GM21390 (cell line): ENCODE measurements at regions not wholly inside any gene's neighbourhood (a gene's known extent, or its start where the extent isn't known, plus 50 kb on each side); places are given as distances from the start of the nearest gene placed in this dataset.
A peak's percentile ranks its signal among the peaks of the same experiment; 100 is the strongest.
"Not testable (repeated sequence)": the region's sequence is repeated elsewhere in the genome, so short reads cannot be mapped to it uniquely, and the experiment has no call there.

Source experiments
- ATAC-seq: cut with Tn5 transposase; IDR thresholded peaks from one replicate; pipeline ENCODE4 v1.9.1; 2021; ENCODE audit not compliant: unreplicated experiment

DNA sequence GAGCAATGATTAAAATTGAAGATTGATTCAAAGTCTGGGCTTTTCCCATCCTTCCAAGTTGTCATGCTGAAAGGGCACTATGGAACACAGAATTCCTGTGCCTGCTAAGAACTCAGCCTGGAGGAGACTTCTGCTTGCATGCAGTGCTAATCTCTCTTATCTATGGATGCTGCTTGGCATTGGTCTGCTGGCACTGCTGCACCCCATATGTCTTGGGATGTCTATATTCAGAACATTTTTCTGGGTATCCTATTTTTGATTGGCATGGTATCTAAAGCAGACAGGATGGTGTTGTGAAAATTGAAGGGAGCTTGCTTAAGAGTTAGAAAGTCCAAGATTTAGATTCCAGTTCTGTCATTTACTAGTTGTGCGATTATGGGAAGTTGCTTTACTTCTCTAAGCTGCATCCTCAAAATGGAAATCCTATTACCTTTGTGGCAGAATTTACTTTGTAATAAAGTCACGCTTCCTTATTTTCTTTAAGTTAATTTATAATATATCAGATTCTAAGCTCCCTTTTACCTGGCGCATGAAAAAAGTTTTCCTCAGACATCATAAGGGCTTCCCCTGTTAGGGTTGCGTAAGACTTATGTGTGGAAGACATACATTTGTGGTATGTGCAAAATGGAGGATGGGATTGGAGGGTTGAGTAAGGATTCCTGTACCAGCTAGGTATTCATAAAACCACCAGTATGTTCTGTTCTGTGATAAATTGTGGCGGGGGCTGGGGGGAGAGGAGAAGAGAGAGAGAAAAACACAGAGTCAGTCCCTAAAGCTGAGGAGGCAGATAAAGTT is 254.0 kb downstream of the DMAC1 start:
- no peak for ATAC-seq

DNA sequence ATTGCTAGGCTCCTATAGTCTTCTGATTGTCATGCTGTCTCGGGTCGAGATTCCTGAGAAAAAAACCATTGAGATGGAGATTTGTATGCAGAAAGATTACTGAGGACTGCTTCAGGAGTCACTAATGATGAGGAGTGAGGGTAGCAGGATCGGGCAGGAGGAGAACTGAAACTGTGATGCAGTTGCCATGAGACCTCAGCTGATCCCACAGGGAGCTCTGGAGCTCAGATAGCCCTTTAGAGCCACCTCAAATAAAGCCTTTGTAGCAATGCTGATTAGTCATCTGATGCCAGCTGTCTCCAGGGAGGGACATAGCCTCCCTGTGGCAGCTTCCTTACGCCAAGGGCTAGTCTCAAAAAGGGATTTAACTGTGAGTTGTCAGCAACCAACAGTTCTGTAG is 256.9 kb downstream of the DMAC1 start:
- no peak for ATAC-seq

DNA sequence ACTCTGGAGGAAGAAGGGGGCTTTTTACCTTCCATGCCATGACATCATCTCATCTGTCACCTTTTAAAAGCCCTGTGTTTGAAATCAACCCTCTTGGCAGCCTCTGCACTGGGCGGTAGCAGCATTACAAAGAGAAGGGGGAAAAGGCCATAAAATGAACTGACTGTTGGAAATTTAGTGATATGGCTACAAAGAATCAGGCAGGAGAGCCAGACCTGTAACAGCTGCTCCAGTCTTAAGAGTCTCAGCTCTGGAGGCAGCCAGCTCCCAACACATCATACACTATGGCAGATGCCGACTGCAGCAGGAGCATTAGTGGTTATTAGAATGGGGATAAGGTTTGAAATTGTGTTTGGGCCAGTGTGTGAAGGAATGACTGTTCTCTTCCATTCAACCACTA is 257.5 kb downstream of the DMAC1 start:
- no peak for ATAC-seq

GRCh38 chr9:7536310-7536939 is 263.2 kb downstream of the DMAC1 start:
- peak; percentile 87 for ATAC-seq

- no peak for ATAC-seq
Measured at GRCh38 chr9:7534211-7534935, 265.2 kb downstream of the DMAC1 start.

DNA sequence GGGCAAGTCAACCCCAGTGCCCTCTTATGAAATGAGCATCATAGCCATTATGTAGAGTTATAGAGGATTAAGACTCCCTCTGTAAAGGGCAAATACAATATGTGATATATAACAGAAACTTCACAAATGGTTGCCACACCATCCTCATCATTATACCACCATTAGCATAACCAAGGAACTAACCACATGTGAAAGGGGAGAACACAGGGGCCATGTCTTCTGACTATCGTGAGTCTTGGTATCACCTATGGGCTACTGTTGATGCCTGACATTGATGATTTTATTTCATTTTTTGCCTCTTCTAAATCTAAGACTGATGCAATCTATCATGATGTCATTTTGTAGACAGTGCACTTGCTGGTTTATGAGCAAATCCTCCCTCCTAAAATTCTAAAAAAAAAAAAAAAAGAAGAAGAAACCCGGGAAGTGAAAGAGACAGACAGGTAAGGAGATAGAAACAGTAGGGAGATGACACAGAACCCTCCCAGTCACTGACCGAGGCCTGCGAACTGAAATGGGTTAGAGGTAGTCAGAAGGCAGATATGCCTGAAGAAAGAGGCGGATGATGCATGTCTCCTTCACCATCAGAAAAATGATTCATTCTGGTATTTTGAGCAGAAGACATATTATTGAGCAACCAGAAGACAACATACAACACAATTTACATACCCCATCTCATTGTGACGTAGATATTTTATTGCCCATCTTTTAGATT is 266.0 kb downstream of the DMAC1 start:
- no peak for ATAC-seq

DNA sequence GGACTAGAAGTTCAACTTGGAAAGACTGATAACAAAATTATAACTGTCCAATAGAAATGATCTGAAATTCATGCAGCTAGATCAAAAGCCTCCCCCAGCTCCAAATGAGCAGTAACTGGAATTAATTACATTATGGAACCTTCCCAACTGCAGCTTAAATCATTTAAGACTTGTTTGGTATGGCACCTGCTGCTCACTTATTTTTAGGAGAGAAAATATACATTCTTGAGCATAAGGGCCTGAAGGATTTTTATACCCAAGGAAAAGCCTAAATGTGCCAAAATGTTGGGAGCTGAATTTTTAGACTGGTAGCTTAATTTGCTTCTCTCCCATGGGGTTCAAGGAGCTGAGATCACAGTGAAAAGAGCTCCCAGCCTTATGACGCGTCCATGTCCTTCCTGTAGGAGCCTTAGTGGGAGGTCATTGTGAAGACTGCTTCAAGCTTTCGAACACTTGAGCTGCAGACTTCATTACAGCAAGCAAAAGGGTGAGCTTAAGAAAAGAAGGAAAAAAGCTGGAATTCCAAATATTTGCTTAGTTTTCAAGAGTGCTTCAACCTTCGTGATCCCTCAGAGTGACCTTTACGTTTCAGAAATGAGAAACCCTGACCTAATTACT is 276.0 kb downstream of the DMAC1 start:
- no peak for ATAC-seq

DNA sequence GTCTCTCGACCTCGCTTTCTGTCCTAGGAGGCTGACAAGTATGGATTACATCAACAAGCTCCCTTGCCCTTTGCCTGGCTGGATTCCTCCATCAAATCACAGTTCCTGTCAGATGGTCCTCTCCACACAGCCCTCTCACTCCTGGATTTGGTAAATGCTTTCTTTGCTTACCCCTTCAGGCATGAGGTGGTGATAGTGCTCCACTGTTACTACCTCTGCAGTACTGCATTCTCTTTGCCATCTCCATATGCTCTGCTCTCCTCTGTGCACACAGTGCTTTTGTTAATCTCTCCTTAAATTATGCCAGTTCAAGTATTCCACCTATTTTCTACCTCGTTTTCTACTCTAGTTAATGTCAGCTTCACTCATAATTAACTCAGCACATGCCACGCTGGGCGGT is 279.2 kb downstream of the DMAC1 start:
- ATAC-seq: no peak

GRCh38 chr9:7516376-7516775 is 283.2 kb downstream of the DMAC1 start:
- no peak for ATAC-seq

DNA sequence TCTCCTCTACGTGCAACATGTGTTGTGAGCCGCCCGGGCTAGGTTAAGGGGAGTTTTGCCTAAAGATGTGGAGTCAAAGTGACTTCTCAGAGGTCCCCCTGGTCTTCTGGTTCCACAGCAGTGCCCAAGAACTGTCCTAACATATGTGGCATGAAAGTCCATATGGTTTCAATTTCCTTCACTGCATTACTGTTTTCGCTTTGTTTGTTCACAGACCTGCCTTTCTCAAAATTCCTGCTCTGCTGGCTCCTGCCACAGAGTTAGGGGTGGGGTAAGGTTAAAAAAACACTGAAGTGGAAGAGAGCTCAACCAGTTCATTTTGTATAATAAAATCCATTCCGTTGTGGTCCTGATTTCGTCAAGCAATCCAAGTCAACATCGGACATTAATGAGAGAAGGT is 289.4 kb downstream of the DMAC1 start:
- ATAC-seq: no peak

DNA sequence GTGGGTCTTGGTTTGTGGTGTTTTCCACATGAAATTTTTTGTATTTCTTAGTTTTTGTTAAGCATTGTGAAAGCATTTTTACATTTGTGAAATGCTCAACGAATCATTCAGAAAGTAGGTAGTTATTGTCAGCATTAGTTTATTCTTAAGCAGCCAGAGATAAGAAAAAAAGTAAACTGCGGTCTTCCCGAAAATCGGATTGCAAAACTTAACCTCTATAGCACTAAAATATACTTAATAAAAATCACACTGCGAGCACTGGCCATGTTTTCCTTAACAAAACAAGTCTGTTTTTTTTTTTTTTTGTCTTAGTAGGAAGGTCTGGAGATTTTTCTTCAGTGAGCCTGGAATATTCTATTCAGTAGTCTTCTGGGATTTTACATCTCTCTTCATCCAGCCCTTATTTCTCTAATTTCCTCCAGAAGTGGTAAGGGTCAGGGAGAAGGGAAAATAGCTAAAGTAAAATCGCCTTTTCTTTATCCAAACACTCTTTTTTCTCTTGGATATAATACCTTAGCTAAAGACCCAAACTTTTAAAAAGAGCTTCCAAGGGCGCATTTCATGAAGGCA is 289.9 kb downstream of the DMAC1 start:
- no peak for ATAC-seq

GRCh38 chr9:7508516-7508915 is 291.1 kb downstream of the DMAC1 start:
- no peak for ATAC-seq

- ATAC-seq: no peak
Measured at GRCh38 chr9:7507566-7508270, 291.9 kb downstream of the DMAC1 start.

- ATAC-seq: no peak
Measured at GRCh38 chr9:7507026-7507425, 292.6 kb downstream of the DMAC1 start.

DNA sequence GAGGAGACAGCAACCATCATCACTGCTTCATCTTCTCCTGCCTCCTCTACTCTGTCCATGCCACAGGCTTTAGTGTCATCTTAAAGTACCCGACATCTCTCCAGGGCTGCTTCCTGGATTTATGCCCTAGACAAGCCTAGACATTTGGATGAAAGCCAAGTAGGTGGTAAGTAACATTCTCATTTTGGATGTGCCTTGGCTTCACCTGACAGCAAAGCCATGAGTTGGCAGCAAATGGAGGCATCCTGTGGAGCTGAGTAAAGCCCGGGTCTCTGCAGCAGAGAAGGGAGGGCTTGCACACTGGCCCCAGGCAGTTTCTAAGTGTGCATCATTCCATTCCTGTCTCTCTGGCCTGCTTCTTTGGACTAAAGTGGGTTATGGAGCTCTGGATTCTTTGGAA is 299.1 kb downstream of the DMAC1 start:
- ATAC-seq: no peak

DNA sequence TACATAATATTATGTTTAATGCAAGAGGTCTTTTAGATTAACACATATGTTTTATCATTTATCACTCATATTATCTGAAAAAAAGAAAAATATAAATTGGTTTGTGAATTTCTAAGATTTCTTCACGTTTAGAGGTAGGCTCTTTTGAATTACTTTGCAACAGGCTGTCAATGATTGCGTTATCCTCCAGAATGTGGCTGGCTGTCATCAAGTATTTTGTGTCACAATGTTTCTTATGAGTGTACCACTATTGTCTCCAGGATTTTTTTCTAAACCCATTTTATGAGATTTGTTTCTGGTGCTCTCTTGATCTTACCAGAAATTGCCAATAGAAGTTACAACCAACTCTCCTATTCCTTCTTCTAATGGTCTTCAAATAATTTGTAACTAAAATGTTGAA is 307.9 kb downstream of the DMAC1 start:
- ATAC-seq: no peak

GRCh38 chr9:7490317-7491108 is 309.1 kb downstream of the DMAC1 start:
- ATAC-seq: no peak

DNA sequence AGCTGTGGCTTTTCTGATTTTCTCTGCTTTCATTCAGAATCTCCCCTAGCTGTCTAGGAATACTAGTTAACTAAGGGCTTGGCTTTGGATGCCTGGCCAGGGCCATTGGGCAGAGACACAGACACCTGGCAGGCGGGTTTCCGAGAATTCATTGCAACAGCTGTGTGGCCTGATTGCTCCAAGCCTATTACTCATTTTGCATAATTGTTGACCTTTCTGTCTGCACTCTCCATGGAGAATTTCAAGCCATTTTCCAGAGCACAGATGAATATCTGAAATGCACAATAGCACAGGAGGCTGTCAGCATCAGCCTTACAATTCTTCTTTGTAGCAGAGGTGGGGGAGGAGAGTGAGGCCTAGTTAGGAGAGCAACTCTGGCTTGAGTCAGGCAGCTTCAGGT is 310.5 kb downstream of the DMAC1 start:
- no peak for ATAC-seq

DNA sequence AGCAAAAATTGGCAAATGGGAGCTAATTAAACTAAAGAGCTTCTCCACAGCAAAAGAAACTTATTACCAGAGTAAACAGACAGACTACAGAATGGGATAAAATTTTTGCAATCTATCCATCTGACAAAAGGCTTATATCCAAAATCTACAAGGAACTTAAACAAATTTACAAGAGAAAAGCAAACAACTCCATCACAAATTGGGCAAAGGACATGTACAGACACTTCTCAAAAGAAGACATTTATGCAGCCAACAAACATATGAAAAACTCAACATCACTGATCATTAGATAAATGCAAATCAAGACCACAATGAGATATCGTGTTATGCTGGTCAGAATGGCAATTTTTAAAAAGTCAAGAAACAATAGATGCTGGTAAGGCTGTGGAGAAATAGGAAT is 315.6 kb downstream of the DMAC1 start:
- not testable (repeated sequence) for ATAC-seq
